Activated T-cell treated with anti-CD3 and anti-CD28 coated beads for 4 hours (primary cell): ENCODE measurements at regions not wholly inside any gene's neighbourhood (a gene's known extent, or its start where the extent isn't known, plus 50 kb on each side); places are given as distances from the start of the nearest gene placed in this dataset.

Experiments used
- DNase-seq: peaks from one replicate; pipeline ENCODE4 v3.0.0-alpha.2; 2020

DNA sequence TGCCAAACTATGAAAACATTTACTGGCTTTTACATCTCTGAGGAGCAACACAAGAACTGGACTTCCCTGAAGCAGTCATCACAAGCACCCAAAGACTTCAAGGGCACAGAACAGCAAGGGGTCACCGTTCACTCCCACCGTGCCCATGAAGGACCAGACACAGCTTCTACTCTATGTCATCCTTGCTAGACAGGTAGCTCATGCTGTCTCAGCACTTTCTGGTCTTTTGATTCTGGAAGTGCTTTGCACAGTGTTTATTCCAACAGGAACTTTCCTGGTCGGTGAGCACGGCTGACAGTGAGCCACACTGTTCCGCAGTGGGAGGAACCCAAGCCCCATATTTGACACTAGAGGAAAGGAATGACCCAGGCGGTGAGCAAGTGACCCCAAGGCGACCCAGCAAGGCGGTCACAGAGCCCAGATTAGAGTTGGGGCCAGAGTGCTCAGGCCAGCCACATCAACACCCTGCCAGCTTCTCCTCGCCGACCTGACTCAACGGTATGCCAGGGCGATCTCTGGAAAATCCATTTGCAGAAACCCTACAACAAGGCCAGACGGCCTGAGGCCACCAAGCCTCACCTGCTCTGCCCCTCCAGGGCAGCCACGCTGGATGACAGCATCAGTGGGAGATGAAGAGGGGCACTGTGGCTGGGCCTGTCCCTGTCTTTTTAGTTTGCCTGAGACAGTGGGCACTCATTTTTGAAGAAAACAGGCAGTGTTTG is 318.6 kb downstream of the TCERG1L start:
- DNase-seq = no peak

DNA sequence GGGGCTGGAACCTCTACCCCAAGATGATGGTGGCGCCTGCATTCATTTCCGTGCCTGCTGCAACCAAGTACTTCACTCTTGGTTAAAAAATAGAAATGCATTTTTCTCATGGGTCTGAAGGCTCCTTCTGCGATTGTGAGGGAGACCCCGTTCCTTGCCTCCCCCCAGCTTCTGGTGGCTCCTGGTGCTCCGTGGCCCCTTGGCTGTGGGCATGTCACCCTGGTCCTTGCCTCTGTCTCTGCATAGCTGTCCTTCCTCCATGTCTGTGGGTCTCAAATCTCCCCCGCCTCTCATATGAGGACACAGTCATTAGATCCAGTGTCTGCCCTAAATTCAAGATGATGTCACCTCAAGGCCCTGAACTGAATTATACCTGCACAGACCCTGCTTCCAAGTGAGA is 317.9 kb downstream of the TCERG1L start:
- no peak for DNase-seq

DNA sequence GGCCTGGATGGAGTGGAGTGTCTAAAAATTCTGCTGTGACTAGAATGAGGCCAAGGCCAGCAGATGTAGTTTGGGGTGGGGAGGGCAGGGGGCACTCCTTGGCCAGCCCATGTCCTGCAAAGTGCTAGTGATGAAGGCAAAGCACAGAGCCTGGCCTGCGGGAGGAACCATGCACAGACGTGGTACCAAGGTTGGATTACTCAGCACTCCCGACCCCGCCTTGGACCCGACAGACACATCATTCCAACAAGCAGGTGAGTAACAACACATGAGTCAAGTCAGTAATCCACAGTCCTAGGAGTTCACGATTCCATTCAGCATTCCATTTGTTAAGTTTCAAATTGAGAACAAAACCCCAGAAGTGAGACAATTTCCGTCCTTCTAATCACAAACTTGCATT is 317.3 kb downstream of the TCERG1L start:
- DNase-seq = no peak

DNA sequence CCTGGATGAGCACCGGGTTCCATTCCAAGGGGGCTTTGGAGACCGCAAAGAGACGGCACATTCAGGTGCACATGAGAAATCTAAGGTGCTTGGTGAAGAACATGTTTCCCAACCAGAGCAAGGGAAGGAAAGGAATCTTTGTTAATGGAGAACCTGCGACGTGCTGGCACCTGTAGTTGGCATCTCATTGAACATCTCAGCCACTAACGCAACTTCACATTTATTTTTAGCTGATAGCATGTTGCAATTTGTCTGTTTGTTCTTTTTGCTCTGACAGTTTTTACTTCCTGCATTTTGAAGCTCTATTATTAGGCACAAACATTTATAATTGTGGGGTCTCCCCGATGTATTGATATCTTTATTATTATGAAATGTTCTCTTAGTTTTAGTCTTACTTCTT is 316.7 kb downstream of the TCERG1L start:
- DNase-seq = no peak

DNA sequence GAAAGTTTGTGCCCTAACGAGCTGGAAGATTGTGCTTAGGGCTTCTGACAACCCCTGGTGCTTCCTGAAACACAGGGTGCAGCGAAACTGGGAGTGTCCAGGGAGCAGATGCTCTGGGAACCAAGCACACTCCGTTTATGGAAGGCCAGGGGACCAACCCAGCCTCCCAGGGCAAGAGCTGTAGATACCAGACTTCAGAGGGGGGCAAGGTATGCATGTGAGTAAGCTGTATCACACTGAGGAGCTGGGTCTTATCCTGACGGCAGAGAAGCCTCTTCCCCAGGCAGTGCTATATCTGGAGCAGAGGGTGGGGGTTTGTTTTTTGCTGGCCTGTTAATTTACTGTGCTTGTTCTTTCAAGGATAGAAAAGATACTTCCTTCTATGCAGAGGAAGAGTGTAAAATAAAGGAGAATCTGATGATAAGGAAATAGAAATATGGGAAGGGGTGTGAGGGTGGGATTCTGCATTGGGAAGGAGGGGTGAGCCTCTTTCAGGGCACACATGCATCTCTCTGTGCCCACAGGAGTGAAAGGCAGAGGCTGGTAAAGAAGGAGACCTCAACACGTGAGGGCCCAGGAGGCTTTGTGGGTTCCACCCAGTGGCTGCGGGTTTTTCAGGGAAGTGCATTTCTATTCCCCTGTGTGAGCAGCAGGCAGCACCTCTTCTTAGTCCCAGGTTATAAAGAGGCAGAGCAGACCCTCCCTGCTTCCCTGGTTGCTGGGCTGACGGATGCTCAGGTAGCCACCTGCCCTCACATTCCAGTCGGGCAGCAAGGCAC is 314.1 kb downstream of the TCERG1L start:
- DNase-seq = no peak

DNA sequence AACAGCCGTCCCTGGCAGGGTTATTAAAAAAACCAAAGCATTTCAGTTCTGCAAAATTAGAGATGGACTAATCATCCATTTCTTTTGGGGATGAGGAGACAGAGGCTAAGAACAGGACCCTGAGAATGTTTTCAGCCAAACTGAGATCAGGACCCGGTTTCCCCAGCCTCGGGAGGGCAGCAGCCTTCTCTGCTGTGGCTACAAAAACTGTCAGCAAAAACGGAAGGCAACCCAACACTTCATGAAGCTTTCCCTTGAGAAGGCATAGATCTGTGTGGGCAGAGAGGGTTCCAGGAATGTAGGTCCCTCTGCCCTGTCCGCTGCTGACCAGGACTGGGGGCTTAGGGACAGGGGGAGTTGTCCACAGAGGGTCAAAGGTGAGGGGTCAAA is 313.5 kb downstream of the TCERG1L start:
- no peak for DNase-seq

DNA sequence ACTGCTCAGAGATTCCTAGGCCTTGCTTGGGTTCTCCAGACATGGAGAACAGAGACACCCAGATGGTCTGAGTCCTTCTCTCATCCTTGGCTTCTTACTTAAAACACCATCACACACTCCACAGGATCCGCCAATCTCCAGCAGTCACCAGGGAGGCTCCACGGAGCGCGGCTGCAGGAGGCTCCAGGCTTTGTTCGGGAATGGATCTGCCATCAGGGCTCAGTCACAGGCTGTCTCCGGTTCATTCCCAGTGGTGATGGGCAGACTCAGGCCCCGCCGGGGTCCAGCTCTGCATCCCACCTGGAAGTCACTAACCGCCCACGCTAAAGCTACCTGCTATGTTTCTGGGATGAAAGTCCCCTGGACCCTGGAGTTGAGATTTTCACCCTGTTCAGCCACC is 312.9 kb downstream of the TCERG1L start:
- DNase-seq = no peak

DNA sequence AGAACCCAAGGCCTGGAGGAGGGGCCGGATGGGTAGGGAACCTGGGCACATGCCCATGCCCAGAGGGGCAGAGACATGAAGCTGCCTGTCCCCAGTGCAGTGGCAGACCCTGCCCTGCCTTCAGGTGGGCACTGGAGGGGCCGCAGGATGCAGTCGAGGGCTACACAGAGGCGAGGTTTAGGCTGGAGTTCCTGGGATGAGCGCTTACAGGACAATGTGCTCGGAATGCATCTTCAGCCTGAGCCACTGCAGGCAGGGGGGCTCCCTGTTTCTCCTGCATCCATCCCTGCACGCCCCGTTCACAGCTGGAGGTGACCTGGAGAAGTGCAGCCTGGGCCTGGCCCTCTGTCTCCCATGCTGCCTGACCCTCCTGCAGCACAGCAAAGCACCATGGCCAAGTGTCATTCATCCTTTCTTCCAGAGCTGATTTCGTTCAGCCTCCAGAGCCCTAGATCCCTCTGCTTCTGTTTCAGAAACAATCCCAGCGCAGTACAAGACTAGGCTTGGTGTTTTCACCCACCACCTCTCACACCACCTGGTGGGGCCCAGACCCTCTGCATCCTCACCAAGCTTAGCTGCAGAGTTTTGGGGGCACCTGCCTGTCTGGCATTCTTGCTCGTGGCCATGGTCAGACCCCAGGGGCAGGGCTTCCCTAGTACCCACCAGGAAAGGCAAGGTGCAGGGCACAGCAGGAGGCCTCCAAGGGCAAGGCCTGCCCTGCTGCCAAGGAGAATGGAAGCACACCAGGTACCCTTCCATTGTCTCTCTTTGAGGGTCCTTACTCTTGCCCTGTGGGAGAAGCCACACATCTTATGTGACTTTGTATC is 311.9 kb downstream of the TCERG1L start:
- no peak for DNase-seq

DNA sequence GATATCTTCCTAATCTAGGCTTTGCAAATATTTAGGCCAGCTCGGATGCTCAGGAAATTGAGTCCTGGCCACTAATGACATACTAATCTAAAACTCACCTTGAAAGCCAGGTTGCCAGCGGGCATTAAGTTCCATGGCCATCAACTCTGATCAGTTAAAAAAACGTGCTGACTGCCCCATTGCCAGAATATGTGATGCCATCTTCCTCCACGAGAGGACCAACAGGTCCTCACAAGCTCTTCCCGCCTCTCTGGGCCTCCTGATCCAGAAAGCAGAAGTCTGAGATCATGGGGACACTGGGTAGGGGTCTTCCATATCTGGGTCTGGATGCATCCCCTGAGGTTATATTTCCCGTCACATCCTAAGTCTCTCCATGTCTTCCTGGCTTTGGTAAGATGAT is 311.3 kb downstream of the TCERG1L start:
- no peak for DNase-seq

DNA sequence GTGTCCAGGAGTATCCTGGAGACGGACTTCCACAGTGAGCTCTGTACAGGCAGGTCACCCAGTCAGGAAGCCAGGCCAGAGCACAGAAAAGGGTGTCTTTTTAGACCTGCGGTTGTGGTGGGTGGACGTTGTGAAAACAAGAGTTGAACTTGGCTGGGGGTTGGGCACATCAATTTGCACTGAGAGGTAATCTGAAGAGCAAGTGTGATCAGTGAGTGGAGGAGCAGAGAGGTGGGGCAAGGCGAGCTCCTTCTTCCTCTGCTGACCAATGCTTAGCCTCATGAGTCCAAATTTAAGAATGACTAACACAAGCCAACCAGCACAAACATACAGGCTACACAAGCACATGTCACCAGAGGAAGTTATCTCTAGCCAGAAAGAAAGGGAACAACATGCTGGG is 310.8 kb downstream of the TCERG1L start:
- no peak for DNase-seq

DNA sequence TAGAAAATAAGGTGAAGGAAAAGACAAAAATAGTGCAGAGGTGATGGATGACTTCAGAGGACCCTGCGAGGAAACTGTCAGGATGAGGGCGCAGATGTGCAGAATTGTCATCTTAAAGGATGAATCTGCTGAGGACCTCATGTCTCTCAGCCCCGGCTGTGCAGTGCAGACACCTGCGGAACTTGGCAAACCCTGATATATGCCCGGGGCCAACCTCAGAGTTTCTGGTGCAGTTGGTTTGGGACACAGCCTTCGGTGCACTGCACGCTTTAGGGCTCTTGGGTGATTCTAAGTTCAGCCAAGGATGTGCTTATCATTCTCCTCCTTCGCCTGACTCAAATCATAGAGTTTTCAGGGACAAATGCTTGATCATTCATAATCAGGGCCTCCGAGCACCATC is 310.1 kb downstream of the TCERG1L start:
- DNase-seq = no peak

DNA sequence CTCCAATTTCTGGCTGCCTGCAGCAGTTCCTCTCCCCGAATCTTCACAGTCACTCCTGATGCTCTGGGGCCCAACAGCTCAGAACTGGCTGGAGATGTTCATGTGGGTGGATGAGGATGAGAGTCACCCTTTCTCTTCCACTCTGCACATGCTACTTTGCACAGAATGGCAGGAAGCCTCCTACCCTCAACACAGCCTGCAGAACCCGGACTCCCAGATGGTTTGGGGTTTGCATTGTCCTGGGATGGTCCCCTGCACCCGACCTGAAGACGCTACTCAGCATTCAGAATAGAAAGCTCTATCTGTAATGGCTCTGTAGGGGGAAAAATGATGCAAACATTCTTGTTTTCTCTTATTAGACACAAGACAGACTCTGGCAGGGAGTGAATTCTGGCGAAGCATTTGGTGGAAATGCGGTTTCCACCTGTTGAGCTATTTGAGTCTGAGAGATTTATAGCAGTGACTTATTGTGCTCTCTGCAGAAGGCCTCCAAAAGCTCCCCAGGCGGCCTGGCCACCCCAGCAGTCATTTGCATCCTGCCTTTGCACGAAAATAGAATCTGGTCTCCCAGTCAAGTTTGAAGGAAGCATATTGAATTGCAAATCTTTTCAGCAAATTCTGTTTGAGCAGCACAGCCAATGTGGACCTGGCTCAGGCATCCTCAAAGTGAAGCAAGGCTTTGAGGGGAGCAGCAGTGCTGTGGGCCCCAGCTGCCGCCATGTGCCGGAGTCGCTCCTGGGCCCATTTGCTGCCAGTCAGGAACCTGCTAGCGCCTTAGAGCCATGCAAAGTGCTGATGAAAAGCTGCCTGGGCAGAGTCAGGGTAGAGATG is 309.3 kb downstream of the TCERG1L start:
- no peak for DNase-seq

DNA sequence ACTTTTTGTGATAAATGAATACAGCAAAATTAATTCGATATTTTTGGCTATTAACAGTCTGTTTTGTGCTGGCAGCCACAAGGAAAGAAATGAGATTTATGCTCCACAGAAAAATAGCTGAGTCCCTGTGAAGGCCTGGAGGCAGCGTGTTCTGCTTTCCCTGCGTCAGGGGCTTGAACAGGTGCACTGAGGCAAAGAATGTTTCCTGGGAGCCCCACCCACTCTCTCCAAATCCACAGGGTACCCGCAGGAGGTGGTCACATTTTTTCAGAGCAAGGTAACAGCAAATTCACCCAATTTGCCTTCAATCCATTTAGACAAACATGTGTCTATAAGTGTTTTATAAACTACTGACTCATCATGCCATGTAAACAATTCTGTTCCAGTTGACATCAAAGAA is 308.1 kb downstream of the TCERG1L start:
- DNase-seq = no peak

DNA sequence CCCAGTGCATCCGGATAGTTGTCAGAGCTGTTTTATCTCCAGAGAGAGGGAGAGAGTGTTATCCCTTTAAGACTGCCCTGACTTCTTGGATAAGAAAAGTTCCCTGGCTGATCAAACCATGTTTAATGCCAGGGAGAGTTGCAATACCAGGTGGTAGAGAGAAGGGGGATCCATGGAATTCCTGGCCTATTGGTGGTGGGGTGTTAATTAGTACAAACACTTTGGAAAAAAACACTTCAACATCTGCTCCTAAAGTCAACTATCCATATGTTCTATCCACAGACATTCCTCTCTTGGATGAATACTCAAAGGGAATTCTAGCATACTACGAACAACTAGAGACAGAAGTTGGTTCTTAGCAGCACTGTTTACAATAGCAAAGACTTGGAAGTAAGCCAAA is 307.2 kb downstream of the TCERG1L start:
- DNase-seq = no peak

DNA sequence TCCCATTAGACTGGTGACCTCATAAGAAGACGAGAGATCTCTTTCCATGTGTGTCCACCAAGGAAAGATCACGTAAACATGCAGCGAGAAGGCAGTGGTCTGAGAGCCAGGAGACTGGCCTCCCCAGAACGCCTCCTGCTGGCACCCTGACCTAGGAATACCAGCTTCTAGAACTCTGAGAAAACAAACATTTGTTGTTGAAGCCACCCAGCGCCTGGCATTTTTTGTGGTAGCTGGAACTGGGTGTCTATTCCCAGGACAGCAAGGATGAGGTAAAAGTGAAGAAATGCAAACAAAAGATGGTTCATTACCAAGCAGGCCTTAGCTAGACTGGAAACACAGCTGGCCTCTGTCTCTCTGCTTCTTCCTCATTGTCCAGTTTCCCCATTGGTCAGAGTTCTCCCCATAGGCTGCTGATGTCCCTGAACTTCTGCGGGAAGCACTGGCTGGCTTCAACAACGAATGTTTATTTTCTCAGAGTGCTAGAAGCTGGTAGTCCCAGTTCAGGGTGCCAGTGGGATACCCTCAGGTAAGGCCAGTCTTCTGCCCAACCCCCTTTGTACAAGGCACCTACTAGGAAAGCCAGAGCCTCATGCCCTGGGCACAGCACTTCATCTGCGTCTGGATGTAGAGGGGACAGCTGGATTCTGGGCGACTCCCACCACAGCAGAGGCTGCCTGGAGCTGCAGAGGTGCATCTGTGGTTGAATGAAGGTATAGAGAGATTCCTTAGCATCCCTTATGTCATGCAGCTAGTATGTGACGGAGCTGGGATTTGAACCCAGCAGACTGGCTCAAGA is 304.9 kb downstream of the TCERG1L start:
- DNase-seq = no peak

DNA sequence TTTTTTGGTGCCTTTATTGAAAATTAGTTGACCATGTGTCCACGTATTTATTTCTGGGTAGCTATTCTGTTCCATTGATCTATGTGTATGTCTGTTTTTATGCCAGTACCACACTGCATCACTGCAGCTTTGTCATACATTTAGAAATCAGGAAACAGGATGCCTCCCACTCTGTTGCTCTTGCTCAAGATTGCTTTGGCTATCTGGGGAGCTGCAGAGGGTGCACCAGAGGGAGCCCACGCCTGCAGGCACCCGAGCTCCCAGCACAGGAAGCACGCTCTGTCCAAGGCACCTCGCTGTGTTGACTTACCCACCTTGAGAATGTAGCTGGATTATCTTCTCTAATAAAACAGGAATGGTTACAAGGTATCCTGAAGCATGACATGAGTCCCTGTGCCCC is 301.7 kb downstream of the TCERG1L start:
- DNase-seq = no peak

DNA sequence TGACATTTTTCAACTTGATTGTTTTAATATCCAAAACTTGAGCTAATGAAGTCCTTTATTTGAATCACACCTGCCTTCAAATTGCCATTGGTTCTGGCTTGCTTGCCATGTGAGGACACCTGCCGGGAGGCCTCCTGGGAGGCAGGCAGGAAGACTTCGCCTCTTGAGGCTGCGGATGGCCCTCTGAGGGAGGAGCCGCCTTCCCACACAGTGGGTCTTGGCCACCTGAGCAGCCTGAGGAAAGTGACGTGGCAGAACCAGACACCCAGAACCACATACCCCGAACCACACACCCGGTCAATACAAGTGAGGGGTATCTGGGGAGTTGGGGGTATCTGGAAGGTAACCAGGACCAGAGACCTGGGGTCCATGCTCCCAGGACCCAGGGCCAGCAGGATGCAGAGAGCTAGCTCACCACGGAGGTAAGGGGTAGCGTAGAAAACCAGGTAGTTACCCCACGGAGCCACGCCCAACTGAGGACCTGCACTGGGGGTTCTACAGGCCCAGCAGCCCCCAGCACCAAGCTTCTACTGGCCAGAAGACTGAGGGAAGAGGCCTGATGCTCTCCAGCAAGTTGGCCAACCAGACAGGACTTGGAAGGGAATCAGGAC is 300.5 kb downstream of the TCERG1L start:
- no peak for DNase-seq

DNA sequence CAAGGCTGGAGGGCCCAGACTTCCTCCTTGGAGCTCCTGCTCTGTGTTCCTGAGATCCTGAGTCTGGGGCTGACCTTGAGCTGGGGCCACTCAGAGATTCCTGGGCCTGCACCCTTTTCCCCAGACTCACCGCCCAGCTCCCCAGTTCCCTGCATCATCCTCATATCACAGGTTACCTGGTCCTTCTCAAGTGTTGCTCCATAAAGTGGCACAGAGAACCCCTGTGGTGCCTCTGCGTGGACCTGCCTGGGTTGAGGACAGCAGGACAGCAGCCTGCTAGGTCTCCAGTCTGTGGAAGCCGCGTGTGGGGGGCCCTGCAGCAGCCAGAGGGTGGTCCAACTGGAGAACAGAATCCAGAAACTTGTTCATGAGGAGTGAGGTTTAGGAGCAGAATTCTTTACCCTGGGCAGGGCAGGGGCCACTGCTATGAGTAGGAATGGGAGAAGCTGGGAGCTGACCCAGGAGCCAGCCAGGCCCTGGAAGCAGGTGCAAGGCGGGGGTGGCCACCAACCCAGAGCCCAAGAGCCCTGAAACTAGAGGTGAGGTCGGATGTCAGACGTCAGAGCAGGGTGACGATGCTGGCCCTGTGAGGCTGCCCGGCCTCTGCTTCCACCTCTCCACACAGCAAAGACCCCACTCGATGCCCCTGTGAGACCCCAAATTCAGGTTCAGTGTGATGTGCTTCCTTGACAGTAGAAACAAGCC is 299.4 kb downstream of the TCERG1L start:
- no peak for DNase-seq

DNA sequence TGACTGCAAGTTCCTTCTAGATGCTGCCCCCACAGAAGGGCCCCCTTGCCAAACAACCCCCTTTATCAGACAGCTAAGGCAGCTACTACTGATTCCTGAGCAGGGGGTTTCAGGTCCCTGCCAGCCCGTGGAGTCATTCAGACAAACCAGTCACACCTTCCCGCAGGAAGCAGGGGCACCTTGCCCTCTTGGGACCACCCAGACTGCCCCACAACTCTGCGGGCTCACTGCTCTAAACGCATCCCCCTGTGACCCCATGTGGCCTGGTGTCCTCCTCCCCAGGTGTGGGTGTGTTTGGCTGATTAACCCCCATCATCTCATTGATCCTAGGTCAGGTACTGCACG is 298.9 kb downstream of the TCERG1L start:
- no peak for DNase-seq

DNA sequence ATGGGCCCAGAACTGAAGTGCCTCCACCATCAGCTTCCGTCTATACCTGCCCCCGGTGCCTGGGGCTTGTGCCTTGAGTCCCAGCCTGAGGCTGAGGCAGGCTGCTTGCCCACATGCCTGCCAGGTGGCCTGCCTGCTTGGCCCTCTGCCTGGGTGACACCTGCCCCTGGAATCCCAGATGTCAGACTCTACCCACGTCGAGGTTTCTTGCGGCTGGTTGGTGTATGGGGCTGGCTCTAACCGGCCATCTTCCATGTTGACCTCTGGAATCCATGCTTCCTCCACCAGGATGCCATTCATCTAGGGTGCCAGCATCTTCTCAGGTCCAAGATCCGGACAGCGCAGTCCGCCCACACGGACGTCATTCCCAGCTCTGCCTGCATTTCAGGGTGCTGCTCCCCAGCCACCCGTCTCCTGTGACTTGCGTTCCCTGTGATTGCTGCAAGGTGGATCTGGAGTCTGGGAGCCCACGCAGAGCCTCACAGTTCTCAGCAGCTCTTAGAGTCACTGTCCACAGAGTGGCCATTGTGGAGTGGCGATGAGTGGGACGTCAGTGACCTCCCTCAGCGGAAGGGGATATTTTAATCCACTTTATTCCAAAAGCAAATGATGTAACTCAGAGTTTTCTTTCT is 298.1 kb downstream of the TCERG1L start:
- no peak for DNase-seq

DNA sequence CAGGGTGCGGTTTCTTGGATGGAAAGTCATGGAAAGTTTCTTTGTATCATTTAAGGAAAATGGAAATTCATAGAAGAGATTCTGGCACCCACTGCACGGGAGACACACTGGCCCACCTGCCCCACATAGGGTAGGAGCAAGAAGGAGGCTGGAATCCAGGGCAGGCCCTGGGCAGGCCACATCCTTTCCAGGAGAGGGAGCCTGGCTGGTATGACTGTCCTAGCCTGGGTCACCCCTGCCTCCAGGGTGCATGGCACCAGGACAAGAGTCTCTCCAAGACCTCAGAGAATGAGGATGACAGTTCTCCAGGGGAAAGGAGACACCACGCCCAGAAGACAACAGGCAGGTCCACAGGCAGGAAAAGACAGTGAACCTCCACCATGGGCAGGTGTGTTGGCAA is 297.2 kb downstream of the TCERG1L start:
- no peak for DNase-seq
